ENCODE measurements at regions not wholly inside any gene's neighbourhood (a gene's known extent, or its start where the extent isn't known, plus 50 kb on each side); places are given as distances from the start of the nearest gene placed in this dataset.

DNA sequence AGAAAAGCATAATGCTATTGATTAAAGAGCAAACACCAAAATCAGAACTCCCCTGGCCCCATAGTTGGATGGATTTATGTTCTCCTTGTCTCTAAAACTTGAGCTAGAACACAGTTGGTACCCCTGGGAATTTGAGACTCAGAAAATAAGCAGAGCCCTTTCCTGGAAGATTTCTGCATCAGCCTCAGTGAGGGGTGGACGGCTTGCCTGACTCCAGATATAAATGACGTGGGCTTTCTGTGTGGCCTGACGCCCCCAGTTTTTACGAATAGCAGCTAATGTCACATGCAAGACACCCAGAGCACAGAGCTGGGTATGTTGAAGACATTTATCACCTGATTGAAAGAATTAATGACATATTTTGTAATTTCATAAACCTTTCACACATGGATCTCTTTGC, 130.8 kb downstream of the TRIM29 start:
- no peak overlapping the region for H3K4me3 ChIP-seq (ENCODE audit: low read depth, low read length)
- DNase-seq (ENCODE audit: low read depth, low spot score): no peak
- no peaks in the 10 kb centered on the region for H3K9me3 ChIP-seq (ENCODE audit: control insufficient read depth, insufficient read depth, low read length)
- peaks cover 20% of the 10 kb centered on the region for H3K27me3 ChIP-seq (ENCODE audit: control insufficient read depth, insufficient read depth, low read length)
- TF ChIP-seq, protein P1, sequence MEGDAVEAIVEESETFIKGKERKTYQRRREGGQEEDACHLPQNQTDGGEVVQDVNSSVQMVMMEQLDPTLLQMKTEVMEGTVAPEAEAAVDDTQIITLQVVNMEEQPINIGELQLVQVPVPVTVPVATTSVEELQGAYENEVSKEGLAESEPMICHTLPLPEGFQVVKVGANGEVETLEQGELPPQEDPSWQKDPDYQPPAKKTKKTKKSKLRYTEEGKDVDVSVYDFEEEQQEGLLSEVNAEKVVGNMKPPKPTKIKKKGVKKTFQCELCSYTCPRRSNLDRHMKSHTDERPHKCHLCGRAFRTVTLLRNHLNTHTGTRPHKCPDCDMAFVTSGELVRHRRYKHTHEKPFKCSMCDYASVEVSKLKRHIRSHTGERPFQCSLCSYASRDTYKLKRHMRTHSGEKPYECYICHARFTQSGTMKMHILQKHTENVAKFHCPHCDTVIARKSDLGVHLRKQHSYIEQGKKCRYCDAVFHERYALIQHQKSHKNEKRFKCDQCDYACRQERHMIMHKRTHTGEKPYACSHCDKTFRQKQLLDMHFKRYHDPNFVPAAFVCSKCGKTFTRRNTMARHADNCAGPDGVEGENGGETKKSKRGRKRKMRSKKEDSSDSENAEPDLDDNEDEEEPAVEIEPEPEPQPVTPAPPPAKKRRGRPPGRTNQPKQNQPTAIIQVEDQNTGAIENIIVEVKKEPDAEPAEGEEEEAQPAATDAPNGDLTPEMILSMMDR (IDR thresholded peaks at IDR 0.05; ENCODE audit: low read depth, low read length): no peak
- POLR2A ChIA-PET: no interaction called here
- CTCF ChIA-PET: no interaction called here
- no peak overlapping the region for H3K27ac ChIP-seq (ENCODE audit: low read depth, low read length)

DNA sequence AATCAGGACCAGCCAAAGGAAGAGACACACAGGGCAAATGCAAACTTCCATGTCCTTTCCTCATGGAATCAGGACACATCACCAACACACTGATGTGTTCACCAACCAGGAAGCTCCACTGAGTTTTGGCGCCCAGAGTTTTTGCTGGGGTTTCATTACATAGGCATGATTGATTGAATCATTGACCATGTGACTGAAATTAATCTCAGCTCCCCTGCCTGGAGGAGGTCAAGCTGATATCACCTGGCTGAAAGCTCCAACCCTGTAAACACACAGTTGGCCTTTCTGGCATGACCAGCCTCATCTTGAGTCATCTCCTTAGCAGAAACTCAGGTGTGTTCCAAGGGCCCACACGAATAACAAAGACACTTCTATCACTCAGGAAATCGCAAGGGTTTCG, 133.2 kb downstream of the TRIM29 start:
- TF ChIP-seq, protein P1 (IDR thresholded peaks at IDR 0.05; ENCODE audit: low read depth, low read length): no peak
- Histone ChIP-seq H3K9me3 (ENCODE audit: control insufficient read depth, insufficient read depth, low read length) (no peaks in the 10 kb centered on the region), H3K27me3 (ENCODE audit: control insufficient read depth, insufficient read depth, low read length) (peaks cover 11% of the 10 kb centered on the region), H3K4me3 (ENCODE audit: low read depth, low read length) (no peak overlapping the region), H3K27ac (ENCODE audit: low read depth, low read length) (no peak overlapping the region)
- CTCF ChIA-PET: no interaction called here
- POLR2A ChIA-PET: no interaction called here
- DNase-seq (ENCODE audit: low read depth, low spot score): no peak

DNA sequence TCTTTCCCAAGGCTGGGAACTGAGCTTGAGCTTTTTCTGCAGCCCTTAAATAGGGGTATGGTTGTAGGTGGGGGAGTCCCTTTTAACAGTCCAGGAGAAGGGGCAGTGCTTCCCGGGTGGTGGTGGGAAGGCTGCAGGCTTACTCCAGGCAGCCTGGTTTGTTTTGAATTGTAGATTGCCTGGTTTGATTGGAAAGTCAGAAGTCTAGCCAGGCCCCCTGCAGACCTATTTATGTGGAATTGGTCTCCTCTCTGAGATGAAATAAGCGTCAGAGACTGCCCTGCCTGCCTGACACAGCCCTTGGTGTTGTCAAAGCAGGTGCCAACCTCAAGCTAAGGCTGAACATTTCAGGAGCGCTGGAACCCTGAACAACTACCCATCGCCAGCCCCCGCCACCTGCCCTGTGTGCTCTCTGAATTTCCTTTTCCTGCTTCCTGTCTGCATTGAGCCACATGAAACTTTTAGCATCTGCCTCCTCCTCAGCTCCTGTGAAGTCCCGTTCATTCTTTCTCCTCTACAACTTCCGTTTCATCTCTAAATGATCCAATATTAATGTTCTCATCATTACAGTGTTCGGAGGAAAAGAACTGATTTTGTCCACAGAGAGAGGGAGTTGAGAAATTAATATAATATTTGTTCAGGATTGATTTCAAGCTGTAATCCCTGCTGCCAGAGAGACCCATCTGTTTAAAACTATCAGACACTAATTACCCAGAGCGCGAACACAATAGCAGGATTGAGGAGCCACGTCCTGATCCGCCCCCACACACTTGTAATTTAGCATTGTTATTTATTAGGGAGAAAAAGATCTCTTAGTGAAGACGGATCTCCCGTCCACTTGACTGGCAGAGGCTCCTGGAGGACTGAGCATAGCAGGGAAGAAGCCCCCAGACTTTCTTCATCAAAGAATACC, 136.5 kb downstream of the TRIM29 start:
- ChIA-PET POLR2A (no interaction called here), CTCF (no interaction called here)
- no peak for DNase-seq (ENCODE audit: low read depth, low spot score)
- TF ChIP-seq, protein P1 (IDR thresholded peaks at IDR 0.05; ENCODE audit: low read depth, low read length): no peak
- no peaks in the 10 kb centered on the region for H3K9me3 ChIP-seq (ENCODE audit: control insufficient read depth, insufficient read depth, low read length)
- H3K27ac ChIP-seq (ENCODE audit: low read depth, low read length): no peak overlapping the region
- H3K27me3 ChIP-seq (ENCODE audit: control insufficient read depth, insufficient read depth, low read length): peaks cover 8% of the 10 kb centered on the region
- H3K4me3 ChIP-seq (ENCODE audit: low read depth, low read length): no peak overlapping the region

DNA sequence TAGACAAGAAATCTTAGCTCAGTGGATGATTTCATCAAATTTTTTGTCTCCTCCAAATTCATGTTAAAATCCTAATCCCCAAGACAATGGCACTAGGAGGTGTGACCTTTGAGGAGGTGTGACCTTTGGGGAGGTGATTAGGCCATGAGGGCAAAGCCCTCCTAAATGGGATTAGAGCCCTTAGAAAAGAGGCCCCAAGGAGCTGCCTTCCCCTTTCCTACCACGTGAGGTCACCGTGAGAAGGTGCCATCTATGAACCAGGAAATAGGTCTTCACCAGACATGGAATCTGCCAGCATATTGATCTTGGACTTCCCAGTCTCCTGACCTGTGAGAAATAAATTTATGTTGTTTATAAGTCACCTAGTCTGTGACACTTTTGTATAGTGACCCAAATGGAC, 138.7 kb downstream of the TRIM29 start:
- POLR2A ChIA-PET: no interaction called here
- H3K27me3 ChIP-seq (ENCODE audit: control insufficient read depth, insufficient read depth, low read length): peaks cover 8% of the 10 kb centered on the region
- no peaks in the 10 kb centered on the region for H3K9me3 ChIP-seq (ENCODE audit: control insufficient read depth, insufficient read depth, low read length)
- CTCF ChIA-PET: interaction anchor here (1.0 kb wide), 1 partner anchor 109 kb away, joined by 4 read pairs; no protein-coding TSS in a partner anchor
- H3K27ac ChIP-seq (ENCODE audit: low read depth, low read length): no peak overlapping the region
- TF ChIP-seq, protein P1 (IDR thresholded peaks at IDR 0.05; ENCODE audit: low read depth, low read length): no peak
- no peak for DNase-seq (ENCODE audit: low read depth, low spot score)
- no peak overlapping the region for H3K4me3 ChIP-seq (ENCODE audit: low read depth, low read length)

DNA sequence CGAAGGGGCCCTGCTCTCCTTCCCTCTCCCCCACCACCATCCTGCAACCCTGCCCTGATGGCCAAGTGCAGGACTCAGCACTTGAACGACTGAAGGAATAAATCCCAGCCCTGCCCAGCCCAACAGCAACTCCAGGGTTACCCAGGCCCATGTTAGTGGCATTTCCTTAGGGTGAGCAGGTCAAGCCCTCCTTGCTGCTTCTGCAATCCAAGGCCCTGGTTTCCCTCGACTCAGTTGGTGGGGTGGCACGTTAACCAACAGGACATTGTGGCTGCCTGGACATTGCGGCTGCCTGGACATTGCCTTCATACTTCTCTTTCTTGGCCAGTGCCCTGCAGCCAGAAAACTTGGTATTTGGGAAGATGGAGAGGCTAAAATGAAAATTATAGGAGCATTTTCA, 141.4 kb downstream of the TRIM29 start:
- TF ChIP-seq, protein P1 (IDR thresholded peaks at IDR 0.05; ENCODE audit: low read depth, low read length): no peak
- DNase-seq (ENCODE audit: low read depth, low spot score): no peak
- no peak overlapping the region for H3K4me3 ChIP-seq (ENCODE audit: low read depth, low read length)
- POLR2A ChIA-PET: no interaction called here
- no peaks in the 10 kb centered on the region for H3K9me3 ChIP-seq (ENCODE audit: control insufficient read depth, insufficient read depth, low read length)
- no peak overlapping the region for H3K27ac ChIP-seq (ENCODE audit: low read depth, low read length)
- H3K27me3 ChIP-seq (ENCODE audit: control insufficient read depth, insufficient read depth, low read length): peaks cover 5% of the 10 kb centered on the region
- CTCF ChIA-PET: no interaction called here
